NCI-H2171 (cell line): ENCODE measurements at regions not wholly inside any gene's neighbourhood (a gene's known extent, or its start where the extent isn't known, plus 50 kb on each side); places are given as distances from the start of the nearest gene placed in this dataset.
"Not testable (repeated sequence)": the region's sequence is repeated elsewhere in the genome, so short reads cannot be mapped to it uniquely, and the experiment has no call there.

Source experiments
- DNase-seq: peaks from one replicate; lab custom pipeline; 2025; lab: John Stamatoyannopoulos, UW

GRCh38 chr4:114447963-114448516 is 150.6 kb upstream of the UGT8 start:
- not testable (repeated sequence) for DNase-seq

GRCh38 chr4:114458728-114459127 is 139.9 kb upstream of the UGT8 start:
- no peak for DNase-seq

- no peak for DNase-seq
Observed at GRCh38 chr4:114464726-114465272, 133.8 kb upstream of the UGT8 start.

GRCh38 chr4:114465766-114466165 is 132.8 kb upstream of the UGT8 start:
- DNase-seq = no peak

GRCh38 chr4:114466299-114466698 is 132.3 kb upstream of the UGT8 start:
- no peak for DNase-seq

GRCh38 chr4:114472269-114473032 is 126.2 kb upstream of the UGT8 start:
- no peak for DNase-seq

GRCh38 chr4:114474188-114474800 is 124.3 kb upstream of the UGT8 start:
- no peak for DNase-seq

GRCh38 chr4:114476310-114476709 is 122.3 kb upstream of the UGT8 start:
- DNase-seq = no peak

GRCh38 chr4:114479595-114479994 is 119.0 kb upstream of the UGT8 start:
- DNase-seq = no peak

GRCh38 chr4:114481856-114482255 is 116.8 kb upstream of the UGT8 start:
- no peak for DNase-seq

GRCh38 chr4:114487101-114487500 is 111.5 kb upstream of the UGT8 start:
- DNase-seq = no peak

- DNase-seq = no peak
Observed at GRCh38 chr4:114488301-114488982, 110.2 kb upstream of the UGT8 start.

- DNase-seq = no peak
Observed at GRCh38 chr4:114494246-114494803, 104.3 kb upstream of the UGT8 start.

- DNase-seq = no peak
Observed at GRCh38 chr4:114495471-114495928, 103.1 kb upstream of the UGT8 start.

- no peak for DNase-seq
Observed at GRCh38 chr4:114497116-114497515, 101.5 kb upstream of the UGT8 start.

- DNase-seq = no peak
Observed at GRCh38 chr4:114509340-114509739, 89.3 kb upstream of the UGT8 start.

- no peak for DNase-seq
Observed at GRCh38 chr4:114512595-114513295, 85.9 kb upstream of the UGT8 start.

GRCh38 chr4:114519368-114519767 is 79.2 kb upstream of the UGT8 start:
- DNase-seq = no peak

GRCh38 chr4:114527170-114527569 is 71.4 kb upstream of the UGT8 start:
- no peak for DNase-seq

GRCh38 chr4:114527637-114528036 is 71.0 kb upstream of the UGT8 start:
- no peak for DNase-seq

GRCh38 chr4:114535725-114536124 is 62.9 kb upstream of the UGT8 start:
- no peak for DNase-seq

GRCh38 chr4:114537352-114537751 is 61.3 kb upstream of the UGT8 start:
- no peak for DNase-seq
